ENCODE measurements at regions not wholly inside any gene's neighbourhood (a gene's known extent, or its start where the extent isn't known, plus 50 kb on each side); places are given as distances from the start of the nearest gene placed in this dataset.

- Histone ChIP-seq H3K4me1 (ENCODE audit: control insufficient read depth, extremely low read depth, insufficient read depth, low read length) (no peaks in the 10 kb centered on the region), H3K4me2 (ENCODE audit: control insufficient read depth, extremely low read depth, insufficient read depth, low read depth, low read length) (no peak overlapping the region), H2AFZ (ENCODE audit: control insufficient read depth, low read length) (no peak overlapping the region), H3K27me3 (ENCODE audit: control insufficient read depth, extremely low read depth, insufficient read depth, low read length) (peaks cover 3% of the 10 kb centered on the region), H4K20me1 (ENCODE audit: control insufficient read depth, extremely low read depth, insufficient read depth, low read length) (no peaks in the 10 kb centered on the region), H3K9me1 (ENCODE audit: control insufficient read depth, extremely low read depth, insufficient read depth, low read length) (no peaks in the 10 kb centered on the region), H3K9ac (ENCODE audit: control insufficient read depth, extremely low read depth, insufficient read depth, low read length) (no peak overlapping the region), H3K79me2 (ENCODE audit: control insufficient read depth, insufficient read depth, low read length) (no peaks in the 10 kb centered on the region), H3K27ac (ENCODE audit: control insufficient read depth, insufficient read depth, low read length) (no peak overlapping the region), H3K4me3 (ENCODE audit: control insufficient read depth in 2 of 3, extremely low read depth in 1 of 3, insufficient read depth in 2 of 3, low read depth in 1 of 3, low read length in 3 of 3) (no peak overlapping the region), H3K9me3 (ENCODE audit: control insufficient read depth, low read depth, low read length) (no peaks in the 10 kb centered on the region), H3K36me3 (ENCODE audit: control insufficient read depth in 2 of 2, extremely low read depth in 1 of 2, insufficient read depth in 2 of 2, low read length in 2 of 2) (no peaks in the 10 kb centered on the region)
- DNase-seq (ENCODE audit: low read depth, low spot score), result no peak
- dilution Hi-C loops (cut with MboI; ENCODE audit: extremely low pct_ligation_motif_present, low sequenced_read_pairs), result no loop called here
- no peak for FAIRE-seq
- TF ChIP-seq CTCF (optimal IDR thresholded peaks at IDR 0.05 in 1 of 3, IDR thresholded peaks at IDR 0.05 in 1 of 3, conservative IDR thresholded peaks at IDR 0.05 in 1 of 3; ENCODE audit: extremely low read depth in 1 of 3, insufficient read depth in 2 of 3, low read length in 3 of 3), result no peak
- no peak for TF ChIP-seq EZH2 (IDR thresholded peaks at IDR 0.05; ENCODE audit: low read length)
Observed at GRCh38 chr3:94453864-94454263, 391.0 kb downstream of the NSUN3 start.

GRCh38 chr3:94459167-94459566 lies 396.3 kb downstream of the NSUN3 start:
- no peaks in the 10 kb centered on the region for H3K9me1 ChIP-seq (ENCODE audit: control insufficient read depth, extremely low read depth, insufficient read depth, low read length)
- H3K9ac ChIP-seq (ENCODE audit: control insufficient read depth, extremely low read depth, insufficient read depth, low read length), result no peak overlapping the region
- no peak overlapping the region for H2AFZ ChIP-seq (ENCODE audit: control insufficient read depth, low read length)
- DNase-seq (ENCODE audit: low read depth, low spot score) (no peak), FAIRE-seq (no peak)
- no peaks in the 10 kb centered on the region for H3K79me2 ChIP-seq (ENCODE audit: control insufficient read depth, insufficient read depth, low read length)
- H3K27me3 ChIP-seq (ENCODE audit: control insufficient read depth, extremely low read depth, insufficient read depth, low read length), result no peaks in the 10 kb centered on the region
- dilution Hi-C loops (cut with MboI; ENCODE audit: extremely low pct_ligation_motif_present, low sequenced_read_pairs), result no loop called here
- no peak overlapping the region for H3K27ac ChIP-seq (ENCODE audit: control insufficient read depth, insufficient read depth, low read length)
- no peaks in the 10 kb centered on the region for H3K4me1 ChIP-seq (ENCODE audit: control insufficient read depth, extremely low read depth, insufficient read depth, low read length)
- H3K4me3 ChIP-seq (ENCODE audit: control insufficient read depth in 2 of 3, extremely low read depth in 1 of 3, insufficient read depth in 2 of 3, low read depth in 1 of 3, low read length in 3 of 3), result no peak overlapping the region
- TF ChIP-seq CTCF (optimal IDR thresholded peaks at IDR 0.05 in 1 of 3, IDR thresholded peaks at IDR 0.05 in 1 of 3, conservative IDR thresholded peaks at IDR 0.05 in 1 of 3; ENCODE audit: extremely low read depth in 1 of 3, insufficient read depth in 2 of 3, low read length in 3 of 3) (no peak), EZH2 (IDR thresholded peaks at IDR 0.05; ENCODE audit: low read length) (no peak)
- no peaks in the 10 kb centered on the region for H3K36me3 ChIP-seq (ENCODE audit: control insufficient read depth in 2 of 2, extremely low read depth in 1 of 2, insufficient read depth in 2 of 2, low read length in 2 of 2)
- H3K4me2 ChIP-seq (ENCODE audit: control insufficient read depth, extremely low read depth, insufficient read depth, low read depth, low read length), result no peak overlapping the region
- no peaks in the 10 kb centered on the region for H4K20me1 ChIP-seq (ENCODE audit: control insufficient read depth, extremely low read depth, insufficient read depth, low read length)
- H3K9me3 ChIP-seq (ENCODE audit: control insufficient read depth, low read depth, low read length), result no peaks in the 10 kb centered on the region

All from keratinocyte (primary cell).